ENCODE measurements at regions not wholly inside any gene's neighbourhood (a gene's known extent, or its start where the extent isn't known, plus 50 kb on each side); places are given as distances from the start of the nearest gene placed in this dataset.

DNA sequence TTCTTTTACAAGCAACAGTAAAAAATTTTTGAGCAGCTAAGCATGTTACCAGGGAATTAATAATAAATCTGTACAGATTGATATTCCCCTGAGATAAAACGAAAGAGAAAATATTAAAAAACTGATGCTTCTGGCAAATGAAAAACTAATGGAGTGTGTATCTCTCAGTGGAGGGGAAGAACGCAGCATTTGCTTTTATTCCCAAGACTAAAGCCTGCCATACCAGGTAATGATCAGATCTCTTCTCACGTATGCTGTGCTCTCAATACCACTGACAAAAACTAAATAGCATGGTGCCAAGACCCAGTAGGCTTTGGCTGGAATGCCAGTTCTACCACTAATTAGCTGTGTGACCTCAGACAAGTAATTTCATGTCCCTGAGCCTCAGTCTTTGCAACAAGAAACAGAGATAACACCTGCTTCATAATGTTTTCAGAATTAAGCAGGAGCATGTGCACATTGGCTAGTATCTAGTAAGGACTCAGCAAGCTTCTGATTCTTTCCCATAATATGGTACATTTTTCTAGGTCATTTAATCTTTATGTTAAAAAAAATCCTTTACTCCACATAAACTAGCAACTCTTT lies 179.6 kb downstream of the CENPC start:
- no TSS peak for BruUV-seq (replicated peaks)
- Histone ChIP-seq H3K36me3 (ENCODE audit: control insufficient read depth, insufficient read depth, low read length) (no peaks in the 10 kb centered on the region), H3K27me3 (ENCODE audit: control insufficient read depth, insufficient read depth, low read length) (no peaks in the 10 kb centered on the region), H3K4me3 (ENCODE audit: low read depth in 2 of 2, low read length in 2 of 2) (no peak overlapping the region), H3K27ac (ENCODE audit: low read length) (no peak overlapping the region), H3K9me3 (ENCODE audit: control insufficient read depth, insufficient read depth, low read depth, low read length) (no peaks in the 10 kb centered on the region), H3K4me1 (ENCODE audit: control insufficient read depth, insufficient read depth, low read length) (no peaks in the 10 kb centered on the region)
- TF ChIP-seq POLR2AphosphoS5 (IDR thresholded peaks at IDR 0.05; ENCODE audit: low read depth, low read length) (no peak), TCF7L2 (IDR thresholded peaks at IDR 0.05; ENCODE audit: low read depth, low read length) (no peak), SIN3A (IDR thresholded peaks at IDR 0.05; ENCODE audit: borderline replicate concordance, insufficient read depth, low read depth, low read length) (no peak)
- TF ChIP-seq, protein P1, sequence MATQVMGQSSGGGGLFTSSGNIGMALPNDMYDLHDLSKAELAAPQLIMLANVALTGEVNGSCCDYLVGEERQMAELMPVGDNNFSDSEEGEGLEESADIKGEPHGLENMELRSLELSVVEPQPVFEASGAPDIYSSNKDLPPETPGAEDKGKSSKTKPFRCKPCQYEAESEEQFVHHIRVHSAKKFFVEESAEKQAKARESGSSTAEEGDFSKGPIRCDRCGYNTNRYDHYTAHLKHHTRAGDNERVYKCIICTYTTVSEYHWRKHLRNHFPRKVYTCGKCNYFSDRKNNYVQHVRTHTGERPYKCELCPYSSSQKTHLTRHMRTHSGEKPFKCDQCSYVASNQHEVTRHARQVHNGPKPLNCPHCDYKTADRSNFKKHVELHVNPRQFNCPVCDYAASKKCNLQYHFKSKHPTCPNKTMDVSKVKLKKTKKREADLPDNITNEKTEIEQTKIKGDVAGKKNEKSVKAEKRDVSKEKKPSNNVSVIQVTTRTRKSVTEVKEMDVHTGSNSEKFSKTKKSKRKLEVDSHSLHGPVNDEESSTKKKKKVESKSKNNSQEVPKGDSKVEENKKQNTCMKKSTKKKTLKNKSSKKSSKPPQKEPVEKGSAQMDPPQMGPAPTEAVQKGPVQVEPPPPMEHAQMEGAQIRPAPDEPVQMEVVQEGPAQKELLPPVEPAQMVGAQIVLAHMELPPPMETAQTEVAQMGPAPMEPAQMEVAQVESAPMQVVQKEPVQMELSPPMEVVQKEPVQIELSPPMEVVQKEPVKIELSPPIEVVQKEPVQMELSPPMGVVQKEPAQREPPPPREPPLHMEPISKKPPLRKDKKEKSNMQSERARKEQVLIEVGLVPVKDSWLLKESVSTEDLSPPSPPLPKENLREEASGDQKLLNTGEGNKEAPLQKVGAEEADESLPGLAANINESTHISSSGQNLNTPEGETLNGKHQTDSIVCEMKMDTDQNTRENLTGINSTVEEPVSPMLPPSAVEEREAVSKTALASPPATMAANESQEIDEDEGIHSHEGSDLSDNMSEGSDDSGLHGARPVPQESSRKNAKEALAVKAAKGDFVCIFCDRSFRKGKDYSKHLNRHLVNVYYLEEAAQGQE (IDR thresholded peaks at IDR 0.05; ENCODE audit: insufficient read depth in 1 of 2, low read depth in 2 of 2, low read length in 1 of 2): no peak
- TF ChIP-seq, protein P2, sequence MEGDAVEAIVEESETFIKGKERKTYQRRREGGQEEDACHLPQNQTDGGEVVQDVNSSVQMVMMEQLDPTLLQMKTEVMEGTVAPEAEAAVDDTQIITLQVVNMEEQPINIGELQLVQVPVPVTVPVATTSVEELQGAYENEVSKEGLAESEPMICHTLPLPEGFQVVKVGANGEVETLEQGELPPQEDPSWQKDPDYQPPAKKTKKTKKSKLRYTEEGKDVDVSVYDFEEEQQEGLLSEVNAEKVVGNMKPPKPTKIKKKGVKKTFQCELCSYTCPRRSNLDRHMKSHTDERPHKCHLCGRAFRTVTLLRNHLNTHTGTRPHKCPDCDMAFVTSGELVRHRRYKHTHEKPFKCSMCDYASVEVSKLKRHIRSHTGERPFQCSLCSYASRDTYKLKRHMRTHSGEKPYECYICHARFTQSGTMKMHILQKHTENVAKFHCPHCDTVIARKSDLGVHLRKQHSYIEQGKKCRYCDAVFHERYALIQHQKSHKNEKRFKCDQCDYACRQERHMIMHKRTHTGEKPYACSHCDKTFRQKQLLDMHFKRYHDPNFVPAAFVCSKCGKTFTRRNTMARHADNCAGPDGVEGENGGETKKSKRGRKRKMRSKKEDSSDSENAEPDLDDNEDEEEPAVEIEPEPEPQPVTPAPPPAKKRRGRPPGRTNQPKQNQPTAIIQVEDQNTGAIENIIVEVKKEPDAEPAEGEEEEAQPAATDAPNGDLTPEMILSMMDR (IDR thresholded peaks at IDR 0.05): no peak
- in situ Hi-C loops (cut with HindIII; ENCODE audit: low pct_unique_long_range_greater_than_20kb, low sequenced_read_pairs) (no loop called here), intact Hi-C loops (cut with micrococcal nuclease; ENCODE audit: unreplicated experiment) (no loop called here)
- DNase-seq (ENCODE audit: low read depth, low spot score) (no peak), ATAC-seq (no peak)
- CTCF ChIA-PET: no interaction called here
- POLR2A ChIA-PET: no interaction called here

DNA sequence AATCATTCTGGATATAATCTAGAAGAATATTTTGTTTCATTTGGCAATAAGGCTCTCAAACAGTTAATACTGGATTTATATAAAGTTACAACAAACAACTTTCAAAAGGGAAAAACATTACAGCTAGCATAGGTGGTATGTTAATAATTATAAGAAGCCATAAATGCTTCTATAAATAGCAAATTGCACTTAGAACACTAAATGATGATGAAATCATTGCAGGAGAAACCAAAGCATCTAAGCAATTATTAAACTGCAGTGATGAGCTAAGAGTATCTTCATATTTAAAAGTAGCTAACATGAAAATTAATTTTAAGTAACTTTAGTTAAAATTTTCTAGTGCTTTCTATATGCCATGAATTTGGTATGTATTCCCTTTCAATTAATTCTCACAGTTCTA lies 189.5 kb downstream of the CENPC start:
- intact Hi-C loops (cut with micrococcal nuclease; ENCODE audit: unreplicated experiment): no loop called here
- CTCF ChIA-PET: no interaction called here
- POLR2A ChIA-PET: no interaction called here

More for the DNA sequence above, 189.5 kb downstream of the CENPC start:
- BruUV-seq (replicated peaks): no TSS peak
- DNase-seq (ENCODE audit: low read depth, low spot score) (no peak), ATAC-seq (no peak)
- Histone ChIP-seq H3K4me3 (ENCODE audit: low read depth in 2 of 2, low read length in 2 of 2) (no peak overlapping the region), H3K27ac (ENCODE audit: low read length) (no peak overlapping the region), H3K36me3 (ENCODE audit: control insufficient read depth, insufficient read depth, low read length) (no peaks in the 10 kb centered on the region), H3K9me3 (ENCODE audit: control insufficient read depth, insufficient read depth, low read depth, low read length) (no peaks in the 10 kb centered on the region), H3K27me3 (ENCODE audit: control insufficient read depth, insufficient read depth, low read length) (no peaks in the 10 kb centered on the region), H3K4me1 (ENCODE audit: control insufficient read depth, insufficient read depth, low read length) (no peaks in the 10 kb centered on the region)
- TF ChIP-seq, protein P1 (IDR thresholded peaks at IDR 0.05; ENCODE audit: insufficient read depth in 1 of 2, low read depth in 2 of 2, low read length in 1 of 2): no peak
- no peak for TF ChIP-seq SIN3A (IDR thresholded peaks at IDR 0.05; ENCODE audit: borderline replicate concordance, insufficient read depth, low read depth, low read length)
- TF ChIP-seq, protein P2 (IDR thresholded peaks at IDR 0.05): no peak
- no peak for TF ChIP-seq TCF7L2 (IDR thresholded peaks at IDR 0.05; ENCODE audit: low read depth, low read length)
- no peak for TF ChIP-seq POLR2AphosphoS5 (IDR thresholded peaks at IDR 0.05; ENCODE audit: low read depth, low read length)
- in situ Hi-C loops (cut with HindIII; ENCODE audit: low pct_unique_long_range_greater_than_20kb, low sequenced_read_pairs): no loop called here

Data from Panc1 (cell line).